ENCODE measurements at regions not wholly inside any gene's neighbourhood (a gene's known extent, or its start where the extent isn't known, plus 50 kb on each side); places are given as distances from the start of the nearest gene placed in this dataset.
"Not testable (repeated sequence)": the region's sequence is repeated elsewhere in the genome, so short reads cannot be mapped to it uniquely, and the experiment has no call there.

GRCh38 chr7:149973681-149974080 is 99.9 kb downstream of the ATP6V0E2 start:
- not testable (repeated sequence) for H3K27me3 ChIP-seq (replicated peaks; ENCODE audit: control insufficient read depth, insufficient read depth, low read length); DNase-seq (ENCODE audit: extremely low read depth, insufficient read length); H3K36me3 ChIP-seq (ENCODE audit: control insufficient read depth, insufficient read depth, low read length); H3K4me3 ChIP-seq (replicated peaks; ENCODE audit: low read depth, low read length)

GRCh38 chr7:149975608-149976007 is 101.8 kb downstream of the ATP6V0E2 start:
- not testable (repeated sequence) for H3K36me3 ChIP-seq (ENCODE audit: control insufficient read depth, insufficient read depth, low read length); H3K4me3 ChIP-seq (replicated peaks; ENCODE audit: low read depth, low read length); DNase-seq (ENCODE audit: extremely low read depth, insufficient read length); H3K27me3 ChIP-seq (replicated peaks; ENCODE audit: control insufficient read depth, insufficient read depth, low read length)

- not testable (repeated sequence) for H3K36me3 ChIP-seq (ENCODE audit: control insufficient read depth, insufficient read depth, low read length); DNase-seq (ENCODE audit: extremely low read depth, insufficient read length); H3K27me3 ChIP-seq (replicated peaks; ENCODE audit: control insufficient read depth, insufficient read depth, low read length); H3K4me3 ChIP-seq (replicated peaks; ENCODE audit: low read depth, low read length)
Measured at GRCh38 chr7:149978537-149978936, 104.8 kb downstream of the ATP6V0E2 start.

- DNase-seq (ENCODE audit: extremely low read depth, insufficient read length); H3K27me3 ChIP-seq (replicated peaks; ENCODE audit: control insufficient read depth, insufficient read depth, low read length); H3K4me3 ChIP-seq (replicated peaks; ENCODE audit: low read depth, low read length); H3K36me3 ChIP-seq (ENCODE audit: control insufficient read depth, insufficient read depth, low read length): not testable (repeated sequence)
Measured at GRCh38 chr7:149978944-149979343, 105.2 kb downstream of the ATP6V0E2 start.

- H3K36me3 ChIP-seq (ENCODE audit: control insufficient read depth, insufficient read depth, low read length); H3K4me3 ChIP-seq (replicated peaks; ENCODE audit: low read depth, low read length); H3K27me3 ChIP-seq (replicated peaks; ENCODE audit: control insufficient read depth, insufficient read depth, low read length); DNase-seq (ENCODE audit: extremely low read depth, insufficient read length): not testable (repeated sequence)
Measured at GRCh38 chr7:149982537-149983112, 108.9 kb downstream of the ATP6V0E2 start.

- not testable (repeated sequence) for H3K4me3 ChIP-seq (replicated peaks; ENCODE audit: low read depth, low read length); H3K27me3 ChIP-seq (replicated peaks; ENCODE audit: control insufficient read depth, insufficient read depth, low read length); DNase-seq (ENCODE audit: extremely low read depth, insufficient read length); H3K36me3 ChIP-seq (ENCODE audit: control insufficient read depth, insufficient read depth, low read length)
Measured at GRCh38 chr7:149986866-149987265, 113.1 kb downstream of the ATP6V0E2 start.

- DNase-seq (ENCODE audit: extremely low read depth, insufficient read length); H3K36me3 ChIP-seq (ENCODE audit: control insufficient read depth, insufficient read depth, low read length); H3K27me3 ChIP-seq (replicated peaks; ENCODE audit: control insufficient read depth, insufficient read depth, low read length); H3K4me3 ChIP-seq (replicated peaks; ENCODE audit: low read depth, low read length): not testable (repeated sequence)
Measured at GRCh38 chr7:149991652-149992302, 118.0 kb downstream of the ATP6V0E2 start.

GRCh38 chr7:149992366-149992765 is 118.6 kb downstream of the ATP6V0E2 start:
- not testable (repeated sequence) for H3K27me3 ChIP-seq (replicated peaks; ENCODE audit: control insufficient read depth, insufficient read depth, low read length); H3K36me3 ChIP-seq (ENCODE audit: control insufficient read depth, insufficient read depth, low read length); DNase-seq (ENCODE audit: extremely low read depth, insufficient read length); H3K4me3 ChIP-seq (replicated peaks; ENCODE audit: low read depth, low read length)

GRCh38 chr7:149995369-149996026 is 121.7 kb downstream of the ATP6V0E2 start:
- DNase-seq (ENCODE audit: extremely low read depth, insufficient read length); H3K36me3 ChIP-seq (ENCODE audit: control insufficient read depth, insufficient read depth, low read length); H3K27me3 ChIP-seq (replicated peaks; ENCODE audit: control insufficient read depth, insufficient read depth, low read length); H3K4me3 ChIP-seq (replicated peaks; ENCODE audit: low read depth, low read length): not testable (repeated sequence)

GRCh38 chr7:150000780-150001599 is 127.2 kb downstream of the ATP6V0E2 start:
- not testable (repeated sequence) for H3K4me3 ChIP-seq (replicated peaks; ENCODE audit: low read depth, low read length); H3K27me3 ChIP-seq (replicated peaks; ENCODE audit: control insufficient read depth, insufficient read depth, low read length); H3K36me3 ChIP-seq (ENCODE audit: control insufficient read depth, insufficient read depth, low read length); DNase-seq (ENCODE audit: extremely low read depth, insufficient read length)
